HUES6 (cell line): ENCODE measurements at regions not wholly inside any gene's neighbourhood (a gene's known extent, or its start where the extent isn't known, plus 50 kb on each side); places are given as distances from the start of the nearest gene placed in this dataset.
"Not testable (repeated sequence)": the region's sequence is repeated elsewhere in the genome, so short reads cannot be mapped to it uniquely, and the experiment has no call there.

ENCODE experiments used
- H3K27ac ChIP-seq: 2 replicates; pipeline ENCODE4 v1.7.0; 2013; ENCODE audit warnings: low read depth, mild to moderate bottlenecking, low read length, inconsistent platforms
- H3K27me3 ChIP-seq: 2 replicates; pipeline ENCODE4 v1.6.1; 2013; ENCODE audit warnings: low read length; ENCODE audit not compliant: control insufficient read depth, insufficient read depth
- H3K36me3 ChIP-seq: 2 replicates; pipeline ENCODE4 v1.6.1; 2013; ENCODE audit warnings: low read length; ENCODE audit not compliant: control insufficient read depth, insufficient read depth
- H3K4me1 ChIP-seq: 2 replicates; pipeline ENCODE4 v1.6.1; 2013; ENCODE audit warnings: low read length; ENCODE audit not compliant: control insufficient read depth, insufficient read depth
- H3K4me3 ChIP-seq: 2 replicates; pipeline ENCODE4 v1.5.1; 2013; ENCODE audit warnings: low read depth, low read length
- H3K9ac ChIP-seq: one replicate; pipeline ENCODE4 v1.6.1; 2013; ENCODE audit warnings: mild to moderate bottlenecking, low read length
- H3K9me3 ChIP-seq: 2 replicates; pipeline ENCODE4 v1.6.1; 2013; ENCODE audit warnings: low read depth, low read length; ENCODE audit not compliant: control insufficient read depth, insufficient read depth

GRCh38 chr16:51531271-51531670 is 380.2 kb upstream of the SALL1 start:
- Histone ChIP-seq H3K4me1 (peaks cover 15% of the 10 kb centered on the region), H3K4me3 (no peak overlapping the region), H3K27ac (no peak overlapping the region), H3K36me3 (no peaks in the 10 kb centered on the region), H3K27me3 (no peaks in the 10 kb centered on the region), H3K9ac (no peak overlapping the region), H3K9me3 (peaks cover 2% of the 10 kb centered on the region; the same call in 1 of the 2 replicates)

- peaks cover 17% of the 10 kb centered on the region for H3K4me1 ChIP-seq
- H3K27me3 ChIP-seq, result no peaks in the 10 kb centered on the region
- no peak overlapping the region for H3K4me3 ChIP-seq
- peaks cover 5% of the 10 kb centered on the region for H3K9me3 ChIP-seq
- H3K36me3 ChIP-seq, result no peaks in the 10 kb centered on the region
- no peak overlapping the region for H3K27ac ChIP-seq
- no peak overlapping the region for H3K9ac ChIP-seq
Measured at GRCh38 chr16:51527349-51527748, 376.3 kb upstream of the SALL1 start.

GRCh38 chr16:51526621-51527020 is 375.6 kb upstream of the SALL1 start:
- no peak overlapping the region for H3K27ac ChIP-seq
- H3K27me3 ChIP-seq, result no peaks in the 10 kb centered on the region
- H3K4me3 ChIP-seq, result no peak overlapping the region
- peaks cover 9% of the 10 kb centered on the region for H3K9me3 ChIP-seq
- H3K9ac ChIP-seq, result no peak overlapping the region
- peaks cover 17% of the 10 kb centered on the region for H3K4me1 ChIP-seq
- H3K36me3 ChIP-seq, result no peaks in the 10 kb centered on the region

GRCh38 chr16:51524555-51525373 is 373.7 kb upstream of the SALL1 start:
- peaks cover 17% of the 10 kb centered on the region for H3K4me1 ChIP-seq
- H3K36me3 ChIP-seq, result no peaks in the 10 kb centered on the region
- H3K27me3 ChIP-seq, result no peaks in the 10 kb centered on the region
- H3K27ac ChIP-seq, result no peak overlapping the region
- peaks cover 9% of the 10 kb centered on the region for H3K9me3 ChIP-seq
- no peak overlapping the region for H3K4me3 ChIP-seq
- H3K9ac ChIP-seq, result no peak overlapping the region

- no peak overlapping the region for H3K9ac ChIP-seq
- H3K4me1 ChIP-seq, result peaks cover 17% of the 10 kb centered on the region
- H3K9me3 ChIP-seq, result peaks cover 9% of the 10 kb centered on the region
- no peaks in the 10 kb centered on the region for H3K27me3 ChIP-seq
- H3K36me3 ChIP-seq, result no peaks in the 10 kb centered on the region
- no peak overlapping the region for H3K4me3 ChIP-seq
- no peak overlapping the region for H3K27ac ChIP-seq
Measured at GRCh38 chr16:51524070-51524469, 373.0 kb upstream of the SALL1 start.

GRCh38 chr16:51523400-51523799 is 372.3 kb upstream of the SALL1 start:
- Histone ChIP-seq H3K27me3 (no peaks in the 10 kb centered on the region), H3K36me3 (no peaks in the 10 kb centered on the region), H3K27ac (no peak overlapping the region), H3K4me3 (no peak overlapping the region), H3K9me3 (peaks cover 7% of the 10 kb centered on the region), H3K9ac (no peak overlapping the region), H3K4me1 (peaks cover 17% of the 10 kb centered on the region)

- Histone ChIP-seq H3K27me3 (no peaks in the 10 kb centered on the region), H3K4me1 (peaks cover 17% of the 10 kb centered on the region), H3K36me3 (no peaks in the 10 kb centered on the region), H3K27ac (no peak overlapping the region), H3K9ac (no peak overlapping the region), H3K9me3 (peaks cover 7% of the 10 kb centered on the region; the same call in 1 of the 2 replicates), H3K4me3 (no peak overlapping the region)
Measured at GRCh38 chr16:51522902-51523301, 371.8 kb upstream of the SALL1 start.

GRCh38 chr16:51516960-51517359 is 365.9 kb upstream of the SALL1 start:
- H3K27me3 ChIP-seq, H3K4me3 ChIP-seq, H3K9ac ChIP-seq, H3K4me1 ChIP-seq, H3K36me3 ChIP-seq, H3K9me3 ChIP-seq, H3K27ac ChIP-seq: not testable (repeated sequence)

GRCh38 chr16:51510416-51510815 is 359.3 kb upstream of the SALL1 start:
- H3K4me3 ChIP-seq, result no peak overlapping the region
- H3K27me3 ChIP-seq, result no peaks in the 10 kb centered on the region
- H3K9ac ChIP-seq, result no peak overlapping the region
- peaks cover 17% of the 10 kb centered on the region for H3K9me3 ChIP-seq
- H3K27ac ChIP-seq, result no peak overlapping the region
- H3K4me1 ChIP-seq, result no peaks in the 10 kb centered on the region
- no peaks in the 10 kb centered on the region for H3K36me3 ChIP-seq

GRCh38 chr16:51509336-51509735 is 358.3 kb upstream of the SALL1 start:
- Histone ChIP-seq H3K27ac (no peak overlapping the region), H3K4me3 (no peak overlapping the region), H3K36me3 (no peaks in the 10 kb centered on the region), H3K9me3 (peaks cover 17% of the 10 kb centered on the region), H3K27me3 (no peaks in the 10 kb centered on the region), H3K4me1 (no peaks in the 10 kb centered on the region), H3K9ac (no peak overlapping the region)

GRCh38 chr16:51508490-51509212 is 357.6 kb upstream of the SALL1 start:
- no peak overlapping the region for H3K9ac ChIP-seq
- H3K27me3 ChIP-seq, result no peaks in the 10 kb centered on the region
- H3K9me3 ChIP-seq, result peaks cover 17% of the 10 kb centered on the region
- no peaks in the 10 kb centered on the region for H3K4me1 ChIP-seq
- H3K4me3 ChIP-seq, result no peak overlapping the region
- no peaks in the 10 kb centered on the region for H3K36me3 ChIP-seq
- H3K27ac ChIP-seq, result no peak overlapping the region
